Loucy (cell line): ENCODE measurements at regions not wholly inside any gene's neighbourhood (a gene's known extent, or its start where the extent isn't known, plus 50 kb on each side); places are given as distances from the start of the nearest gene placed in this dataset.

ENCODE experiments used
- H2AFZ ChIP-seq: fragments of 200-600 bp; sonication (generic); 2 replicates; pipeline ENCODE4 v1.6.0; 2016; ENCODE audit warnings: antibody characterized with exemption, mild to moderate bottlenecking, low read length, moderate library complexity
- H3F3A ChIP-seq: fragments of 200-600 bp; 2 replicates; pipeline ENCODE4 v1.6.0; 2016; ENCODE audit warnings: antibody characterized with exemption, low read depth, mild to moderate bottlenecking
- H3K27me3 ChIP-seq: fragments of 200-600 bp; sonication (generic); 2 replicates; pipeline ENCODE4 v1.6.1; 2014; ENCODE audit warnings: low read length, mild to moderate bottlenecking; ENCODE audit not compliant: insufficient read depth, poor library complexity, severe bottlenecking
- H3K36me3 ChIP-seq: fragments of 200-600 bp; sonication (generic); 2 replicates; pipeline ENCODE4 v1.6.1; 2016; ENCODE audit warnings: low read length; ENCODE audit not compliant: insufficient read depth
- H3K4me1 ChIP-seq: fragments of 200-600 bp; sonication (generic); 2 replicates; pipeline ENCODE4 v1.5.1; 2014; ENCODE audit warnings: low read length, mild to moderate bottlenecking; ENCODE audit not compliant: insufficient read depth, poor library complexity, severe bottlenecking
- H3K4me2 ChIP-seq: fragments of 200-600 bp; sonication (generic); 2 replicates; pipeline ENCODE4 v1.6.0; 2014; ENCODE audit warnings: antibody characterized with exemption, low read length, low read depth, mild to moderate bottlenecking; ENCODE audit not compliant: poor library complexity, severe bottlenecking
- H3K4me3 ChIP-seq: fragments of 200-600 bp; sonication (generic); 2 replicates; pipeline ENCODE4 v1.5.1; 2014; ENCODE audit warnings: low read length, mild to moderate bottlenecking, mixed read lengths; ENCODE audit not compliant: poor library complexity, severe bottlenecking
- H3K79me2 ChIP-seq: fragments of 200-600 bp; sonication (generic); 2 replicates; pipeline ENCODE4 v1.6.1; 2014; ENCODE audit warnings: low read length; ENCODE audit not compliant: insufficient read depth
- H3K9ac ChIP-seq: fragments of 200-600 bp; sonication (generic); 2 replicates; pipeline ENCODE4 v1.6.0; 2014; ENCODE audit warnings: mild to moderate bottlenecking, low read depth, low read length, moderate library complexity; ENCODE audit not compliant: poor library complexity, severe bottlenecking
- H3K9me2 ChIP-seq: fragments of 200-600 bp; sonication (generic); replicated peaks from 2 replicates; pipeline ENCODE4 v1.6.1; 2016; ENCODE audit warnings: low read depth, low read length, mixed read lengths
- H3K9me3 ChIP-seq: fragments of 200-600 bp; sonication (generic); 2 replicates; pipeline ENCODE4 v1.6.1; 2014; ENCODE audit warnings: mild to moderate bottlenecking, antibody characterized with exemption, low read length, low read depth; ENCODE audit not compliant: insufficient read depth
- H4K20me1 ChIP-seq: fragments of 200-600 bp; sonication (generic); 2 replicates; pipeline ENCODE4 v1.6.0; 2014; ENCODE audit warnings: antibody characterized with exemption, low read length, mild to moderate bottlenecking; ENCODE audit not compliant: insufficient read depth, poor library complexity, severe bottlenecking
- CTCF ChIP-seq: fragments of 200-600 bp; sonication (generic); conservative IDR thresholded peaks from 2 replicates; pipeline ENCODE4 v1.5.1; 2014; ENCODE audit warnings: mild to moderate bottlenecking, antibody characterized with exemption, low read length
- EZH2phosphoT487 ChIP-seq: fragments of 200-600 bp; IDR thresholded peaks from 2 replicates; pipeline ENCODE4 v1.6.1; 2018; ENCODE audit warnings: antibody characterized with exemption, mild to moderate bottlenecking, moderate library complexity, borderline replicate concordance

- Histone ChIP-seq H3K36me3 (no peaks in the 10 kb centered on the region), H3F3A (no peaks in the 10 kb centered on the region), H3K4me3 (no peak overlapping the region), H3K9ac (no peak overlapping the region), H3K9me3 (peaks cover 7% of the 10 kb centered on the region; the same call in 1 of the 2 replicates), H3K79me2 (no peaks in the 10 kb centered on the region), H4K20me1 (no peaks in the 10 kb centered on the region), H3K4me1 (no peaks in the 10 kb centered on the region), H3K9me2 (no peaks in the 10 kb centered on the region), H3K4me2 (no peak overlapping the region), H2AFZ (no peak overlapping the region), H3K27me3 (no peaks in the 10 kb centered on the region)
- TF ChIP-seq CTCF (no peak), EZH2phosphoT487 (no peak)
Measured at GRCh38 chr2:240215676-240216051, 75.2 kb upstream of the OTOS start.

- no peak overlapping the region for H3K9ac ChIP-seq
- TF ChIP-seq CTCF: no peak
- no peak for TF ChIP-seq EZH2phosphoT487
- peaks cover 7% of the 10 kb centered on the region; the same call in 1 of the 2 replicates for H3K9me3 ChIP-seq
- H3K4me2 ChIP-seq: no peak overlapping the region
- H3K4me1 ChIP-seq: no peaks in the 10 kb centered on the region
- H4K20me1 ChIP-seq: no peaks in the 10 kb centered on the region
- H3K27me3 ChIP-seq: no peaks in the 10 kb centered on the region
- no peaks in the 10 kb centered on the region for H3K9me2 ChIP-seq
- no peaks in the 10 kb centered on the region for H3F3A ChIP-seq
- no peaks in the 10 kb centered on the region for H3K79me2 ChIP-seq
- no peak overlapping the region for H2AFZ ChIP-seq
- H3K36me3 ChIP-seq: no peaks in the 10 kb centered on the region
- H3K4me3 ChIP-seq: no peak overlapping the region
Measured at GRCh38 chr2:240216167-240216566, 75.7 kb upstream of the OTOS start.

GRCh38 chr2:240217431-240218301 is 77.2 kb upstream of the OTOS start:
- Histone ChIP-seq H3K9me3 (peaks cover 9% of the 10 kb centered on the region; the same call in 1 of the 2 replicates), H3K4me1 (no peaks in the 10 kb centered on the region), H3K36me3 (no peaks in the 10 kb centered on the region), H2AFZ (no peak overlapping the region), H3K4me2 (no peak overlapping the region), H4K20me1 (no peaks in the 10 kb centered on the region), H3K4me3 (no peak overlapping the region), H3F3A (no peaks in the 10 kb centered on the region), H3K9ac (no peak overlapping the region), H3K27me3 (no peaks in the 10 kb centered on the region), H3K79me2 (no peaks in the 10 kb centered on the region), H3K9me2 (no peaks in the 10 kb centered on the region)
- TF ChIP-seq CTCF: no peak
- TF ChIP-seq EZH2phosphoT487: no peak
